ENCODE measurements at regions not wholly inside any gene's neighbourhood (a gene's known extent, or its start where the extent isn't known, plus 50 kb on each side); places are given as distances from the start of the nearest gene placed in this dataset.

- TF ChIP-seq, protein P1, sequence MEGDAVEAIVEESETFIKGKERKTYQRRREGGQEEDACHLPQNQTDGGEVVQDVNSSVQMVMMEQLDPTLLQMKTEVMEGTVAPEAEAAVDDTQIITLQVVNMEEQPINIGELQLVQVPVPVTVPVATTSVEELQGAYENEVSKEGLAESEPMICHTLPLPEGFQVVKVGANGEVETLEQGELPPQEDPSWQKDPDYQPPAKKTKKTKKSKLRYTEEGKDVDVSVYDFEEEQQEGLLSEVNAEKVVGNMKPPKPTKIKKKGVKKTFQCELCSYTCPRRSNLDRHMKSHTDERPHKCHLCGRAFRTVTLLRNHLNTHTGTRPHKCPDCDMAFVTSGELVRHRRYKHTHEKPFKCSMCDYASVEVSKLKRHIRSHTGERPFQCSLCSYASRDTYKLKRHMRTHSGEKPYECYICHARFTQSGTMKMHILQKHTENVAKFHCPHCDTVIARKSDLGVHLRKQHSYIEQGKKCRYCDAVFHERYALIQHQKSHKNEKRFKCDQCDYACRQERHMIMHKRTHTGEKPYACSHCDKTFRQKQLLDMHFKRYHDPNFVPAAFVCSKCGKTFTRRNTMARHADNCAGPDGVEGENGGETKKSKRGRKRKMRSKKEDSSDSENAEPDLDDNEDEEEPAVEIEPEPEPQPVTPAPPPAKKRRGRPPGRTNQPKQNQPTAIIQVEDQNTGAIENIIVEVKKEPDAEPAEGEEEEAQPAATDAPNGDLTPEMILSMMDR (IDR thresholded peaks at IDR 0.05): no peak
- no peak for TF ChIP-seq CBX2 (IDR thresholded peaks at IDR 0.05; ENCODE audit: borderline replicate concordance, low read depth)
Measured at GRCh38 chr21:32130031-32130891, 148.6 kb downstream of the MIS18A start.

All from A549 (cell line).